ENCODE measurements at regions not wholly inside any gene's neighbourhood (a gene's known extent, or its start where the extent isn't known, plus 50 kb on each side); places are given as distances from the start of the nearest gene placed in this dataset.

- H3K27me3 ChIP-seq (ENCODE audit: insufficient read depth, low read length, poor library complexity, severe bottlenecking): no peaks in the 10 kb centered on the region
- no peak overlapping the region for H2AFZ ChIP-seq (ENCODE audit: low read length)
- H3K4me3 ChIP-seq (ENCODE audit: low read length, poor library complexity, severe bottlenecking): no peak overlapping the region
- H3K79me2 ChIP-seq (ENCODE audit: insufficient read depth, low read length): no peaks in the 10 kb centered on the region
- H3K9me3 ChIP-seq (ENCODE audit: insufficient read depth, low read depth, low read length): peaks cover 7% of the 10 kb centered on the region; the same call in 1 of the 2 replicates
- no peak for TF ChIP-seq CTCF (conservative IDR thresholded peaks at IDR 0.05; ENCODE audit: low read length)
- no peak for TF ChIP-seq EZH2phosphoT487 (IDR thresholded peaks at IDR 0.05; ENCODE audit: borderline replicate concordance)
- no peaks in the 10 kb centered on the region for H3K36me3 ChIP-seq (ENCODE audit: insufficient read depth, low read length)
- no peaks in the 10 kb centered on the region for H4K20me1 ChIP-seq (ENCODE audit: insufficient read depth, low read length, poor library complexity, severe bottlenecking)
- no peak overlapping the region for H3K9ac ChIP-seq (ENCODE audit: low read depth, low read length, poor library complexity, severe bottlenecking)
- H3K4me1 ChIP-seq (ENCODE audit: insufficient read depth, low read length, poor library complexity, severe bottlenecking): no peaks in the 10 kb centered on the region
- H3K4me2 ChIP-seq (ENCODE audit: low read depth, low read length, poor library complexity, severe bottlenecking): no peak overlapping the region
- no peaks in the 10 kb centered on the region for H3F3A ChIP-seq (ENCODE audit: low read depth)
- H3K9me2 ChIP-seq (replicated peaks; ENCODE audit: low read depth, low read length): no peaks in the 10 kb centered on the region
These were observed 83.4 kb upstream of the RNU6-1 start for GRCh38 chr15:67922971-67923945.

GRCh38 chr15:67924359-67924974 is 84.6 kb upstream of the RNU6-1 start:
- no peaks in the 10 kb centered on the region for H3K36me3 ChIP-seq (ENCODE audit: insufficient read depth, low read length)
- no peaks in the 10 kb centered on the region for H3F3A ChIP-seq (ENCODE audit: low read depth)
- no peaks in the 10 kb centered on the region for H4K20me1 ChIP-seq (ENCODE audit: insufficient read depth, low read length, poor library complexity, severe bottlenecking)
- no peak overlapping the region for H2AFZ ChIP-seq (ENCODE audit: low read length)
- no peaks in the 10 kb centered on the region for H3K9me3 ChIP-seq (ENCODE audit: insufficient read depth, low read depth, low read length)
- H3K9ac ChIP-seq (ENCODE audit: low read depth, low read length, poor library complexity, severe bottlenecking): no peak overlapping the region
- no peaks in the 10 kb centered on the region for H3K4me1 ChIP-seq (ENCODE audit: insufficient read depth, low read length, poor library complexity, severe bottlenecking)
- no peaks in the 10 kb centered on the region for H3K27me3 ChIP-seq (ENCODE audit: insufficient read depth, low read length, poor library complexity, severe bottlenecking)
- H3K4me2 ChIP-seq (ENCODE audit: low read depth, low read length, poor library complexity, severe bottlenecking): no peak overlapping the region
- H3K79me2 ChIP-seq (ENCODE audit: insufficient read depth, low read length): no peaks in the 10 kb centered on the region
- H3K4me3 ChIP-seq (ENCODE audit: low read length, poor library complexity, severe bottlenecking): no peak overlapping the region
- no peaks in the 10 kb centered on the region for H3K9me2 ChIP-seq (replicated peaks; ENCODE audit: low read depth, low read length)
- TF ChIP-seq CTCF (conservative IDR thresholded peaks at IDR 0.05; ENCODE audit: low read length) (no peak), EZH2phosphoT487 (IDR thresholded peaks at IDR 0.05; ENCODE audit: borderline replicate concordance) (no peak)

GRCh38 chr15:67925182-67925581 is 85.3 kb upstream of the RNU6-1 start:
- Histone ChIP-seq H3K4me1 (ENCODE audit: insufficient read depth, low read length, poor library complexity, severe bottlenecking) (no peaks in the 10 kb centered on the region), H3K9me2 (replicated peaks; ENCODE audit: low read depth, low read length) (no peaks in the 10 kb centered on the region), H3K79me2 (ENCODE audit: insufficient read depth, low read length) (no peaks in the 10 kb centered on the region), H3K4me3 (ENCODE audit: low read length, poor library complexity, severe bottlenecking) (no peak overlapping the region), H3K27me3 (ENCODE audit: insufficient read depth, low read length, poor library complexity, severe bottlenecking) (no peaks in the 10 kb centered on the region), H3K4me2 (ENCODE audit: low read depth, low read length, poor library complexity, severe bottlenecking) (no peak overlapping the region), H2AFZ (ENCODE audit: low read length) (no peak overlapping the region), H3K9ac (ENCODE audit: low read depth, low read length, poor library complexity, severe bottlenecking) (no peak overlapping the region), H3K9me3 (ENCODE audit: insufficient read depth, low read depth, low read length) (no peaks in the 10 kb centered on the region), H3F3A (ENCODE audit: low read depth) (no peaks in the 10 kb centered on the region), H3K36me3 (ENCODE audit: insufficient read depth, low read length) (no peaks in the 10 kb centered on the region), H4K20me1 (ENCODE audit: insufficient read depth, low read length, poor library complexity, severe bottlenecking) (no peaks in the 10 kb centered on the region)
- TF ChIP-seq CTCF (conservative IDR thresholded peaks at IDR 0.05; ENCODE audit: low read length) (no peak), EZH2phosphoT487 (IDR thresholded peaks at IDR 0.05; ENCODE audit: borderline replicate concordance) (no peak)

Measured in Loucy (cell line).